ENCODE measurements at regions not wholly inside any gene's neighbourhood (a gene's known extent, or its start where the extent isn't known, plus 50 kb on each side); places are given as distances from the start of the nearest gene placed in this dataset.

GRCh38 chr4:24044610-24045589 is 155.1 kb upstream of the PPARGC1A start:
- TF ChIP-seq, protein P1, sequence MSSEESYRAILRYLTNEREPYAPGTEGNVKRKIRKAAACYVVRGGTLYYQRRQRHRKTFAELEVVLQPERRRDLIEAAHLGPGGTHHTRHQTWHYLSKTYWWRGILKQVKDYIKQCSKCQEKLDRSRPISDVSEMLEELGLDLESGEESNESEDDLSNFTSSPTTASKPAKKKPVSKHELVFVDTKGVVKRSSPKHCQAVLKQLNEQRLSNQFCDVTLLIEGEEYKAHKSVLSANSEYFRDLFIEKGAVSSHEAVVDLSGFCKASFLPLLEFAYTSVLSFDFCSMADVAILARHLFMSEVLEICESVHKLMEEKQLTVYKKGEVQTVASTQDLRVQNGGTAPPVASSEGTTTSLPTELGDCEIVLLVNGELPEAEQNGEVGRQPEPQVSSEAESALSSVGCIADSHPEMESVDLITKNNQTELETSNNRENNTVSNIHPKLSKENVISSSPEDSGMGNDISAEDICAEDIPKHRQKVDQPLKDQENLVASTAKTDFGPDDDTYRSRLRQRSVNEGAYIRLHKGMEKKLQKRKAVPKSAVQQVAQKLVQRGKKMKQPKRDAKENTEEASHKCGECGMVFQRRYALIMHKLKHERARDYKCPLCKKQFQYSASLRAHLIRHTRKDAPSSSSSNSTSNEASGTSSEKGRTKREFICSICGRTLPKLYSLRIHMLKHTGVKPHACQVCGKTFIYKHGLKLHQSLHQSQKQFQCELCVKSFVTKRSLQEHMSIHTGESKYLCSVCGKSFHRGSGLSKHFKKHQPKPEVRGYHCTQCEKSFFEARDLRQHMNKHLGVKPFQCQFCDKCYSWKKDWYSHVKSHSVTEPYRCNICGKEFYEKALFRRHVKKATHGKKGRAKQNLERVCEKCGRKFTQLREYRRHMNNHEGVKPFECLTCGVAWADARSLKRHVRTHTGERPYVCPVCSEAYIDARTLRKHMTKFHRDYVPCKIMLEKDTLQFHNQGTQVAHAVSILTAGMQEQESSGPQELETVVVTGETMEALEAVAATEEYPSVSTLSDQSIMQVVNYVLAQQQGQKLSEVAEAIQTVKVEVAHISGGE (CRISPR knock-in tag; IDR thresholded peaks at IDR 0.05): no peak
- TF ChIP-seq NR2F6 (CRISPR knock-in tag; IDR thresholded peaks at IDR 0.05): no peak
